HUES48 (cell line): ENCODE measurements at regions not wholly inside any gene's neighbourhood (a gene's known extent, or its start where the extent isn't known, plus 50 kb on each side); places are given as distances from the start of the nearest gene placed in this dataset.
A peak's percentile ranks its signal among the peaks of the same experiment; 100 is the strongest.
"Not testable (repeated sequence)": the region's sequence is repeated elsewhere in the genome, so short reads cannot be mapped to it uniquely, and the experiment has no call there.

Source experiments
- H3K27ac ChIP-seq: one replicate; pipeline ENCODE4 v1.7.0; 2013; ENCODE audit warnings: low read depth, low read length, inconsistent platforms
- H3K27me3 ChIP-seq: 2 replicates; pipeline ENCODE4 v1.6.1; 2013; ENCODE audit warnings: mild to moderate bottlenecking, low read length; ENCODE audit not compliant: control insufficient read depth, insufficient read depth
- H3K36me3 ChIP-seq: 2 replicates; pipeline ENCODE4 v1.6.1; 2013; ENCODE audit warnings: low read length; ENCODE audit not compliant: control insufficient read depth, insufficient read depth
- H3K4me1 ChIP-seq: 2 replicates; pipeline ENCODE4 v1.6.1; 2013; ENCODE audit warnings: mild to moderate bottlenecking, low read length; ENCODE audit not compliant: control insufficient read depth, insufficient read depth
- H3K4me3 ChIP-seq: 2 replicates; pipeline ENCODE4 v1.5.1; 2013; ENCODE audit warnings: mild to moderate bottlenecking, low read depth, low read length
- H3K9ac ChIP-seq: 2 replicates; pipeline ENCODE4 v1.6.1; 2013; ENCODE audit warnings: mild to moderate bottlenecking, low read depth, low read length, moderate library complexity
- H3K9me3 ChIP-seq: 2 replicates; pipeline ENCODE4 v1.6.1; 2013; ENCODE audit warnings: low read length; ENCODE audit not compliant: control insufficient read depth, insufficient read depth

- Histone ChIP-seq H3K27me3 (peaks cover 4% of the 10 kb centered on the region; the same call in 1 of the 2 replicates), H3K9ac (peak overlapping the region; percentile 50), H3K4me1 (peaks cover 36% of the 10 kb centered on the region), H3K4me3 (peak overlapping the region; percentile 16; the same call in 1 of the 2 replicates), H3K9me3 (0 out of 2 replicates have a peak, but pooled peaks cover 3% of the 10 kb centered on the region), H3K36me3 (no peaks in the 10 kb centered on the region), H3K27ac (peak overlapping the region; percentile 94)
These were observed 64.0 kb upstream of the XIST start for GRCh38 chrX:73916489-73916888.

DNA sequence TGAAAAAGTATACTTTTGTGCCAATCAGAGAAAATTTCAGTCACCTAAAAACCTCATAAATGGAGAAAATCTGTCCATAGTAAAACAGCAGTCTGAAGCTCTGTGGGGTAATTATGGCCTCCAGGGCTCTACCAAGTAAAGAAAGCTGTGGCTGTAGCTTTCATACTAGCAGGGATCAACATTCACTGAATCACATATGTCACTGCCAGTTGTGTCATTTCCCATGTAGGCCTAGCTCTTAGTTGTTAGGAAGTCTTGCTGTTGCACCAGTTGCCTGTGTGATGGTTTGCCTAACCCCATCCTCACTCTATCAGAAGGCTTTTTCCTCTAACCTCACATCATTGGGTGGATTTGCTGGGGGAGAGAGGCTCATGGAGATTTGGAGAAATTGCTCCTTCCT, 62.3 kb upstream of the XIST start:
- H3K36me3 ChIP-seq, H3K9me3 ChIP-seq, H3K9ac ChIP-seq, H3K4me3 ChIP-seq, H3K27me3 ChIP-seq, H3K27ac ChIP-seq: not testable (repeated sequence)
- H3K4me1 ChIP-seq: peaks cover 36% of the 10 kb centered on the region

DNA sequence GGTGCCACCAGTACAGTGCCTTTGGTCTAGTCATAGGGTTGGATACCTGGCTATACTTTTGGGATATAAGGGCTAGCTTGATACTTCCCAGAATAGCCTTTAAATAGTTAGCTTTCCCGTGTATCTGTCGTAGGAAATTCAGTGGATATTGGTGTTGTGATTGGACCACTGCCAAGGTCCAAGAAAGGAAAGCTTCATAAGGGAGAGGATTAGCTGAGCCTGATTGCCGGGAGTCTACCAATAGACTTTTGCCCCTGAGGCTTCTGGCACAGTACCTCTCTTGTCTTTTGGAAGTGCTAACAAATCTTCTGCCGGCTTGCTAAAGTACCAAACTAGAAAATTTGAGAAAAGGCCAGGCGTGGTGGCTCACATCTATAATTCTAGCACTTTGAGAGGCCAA, 61.1 kb upstream of the XIST start:
- Histone ChIP-seq H3K4me3 (no peak overlapping the region), H3K27me3 (peaks cover 4% of the 10 kb centered on the region; the same call in 1 of the 2 replicates), H3K36me3 (no peaks in the 10 kb centered on the region), H3K9ac (no peak overlapping the region), H3K4me1 (peaks cover 27% of the 10 kb centered on the region), H3K27ac (no peak overlapping the region), H3K9me3 (no peaks in the 10 kb centered on the region)

DNA sequence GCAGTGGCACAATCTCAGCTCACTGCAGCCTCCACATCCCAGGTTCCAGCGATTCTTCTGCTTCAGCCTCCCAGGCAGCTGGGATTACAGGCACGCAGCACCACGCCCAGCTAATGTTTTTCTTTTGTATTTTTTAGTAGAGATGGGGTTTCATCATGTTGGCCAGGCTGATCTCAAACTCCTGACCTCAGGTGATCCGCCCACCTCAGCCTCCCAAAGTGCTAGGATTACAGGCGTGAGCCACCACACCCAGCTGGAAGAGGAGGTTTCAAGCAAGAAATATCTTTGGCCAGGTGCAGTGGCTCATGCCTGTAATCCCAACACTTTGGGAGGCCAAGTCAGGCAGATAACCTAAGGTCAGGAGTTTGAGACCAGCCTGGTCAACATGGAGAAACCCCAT, 59.4 kb upstream of the XIST start:
- H3K27me3 ChIP-seq, H3K9ac ChIP-seq: not testable (repeated sequence)

DNA sequence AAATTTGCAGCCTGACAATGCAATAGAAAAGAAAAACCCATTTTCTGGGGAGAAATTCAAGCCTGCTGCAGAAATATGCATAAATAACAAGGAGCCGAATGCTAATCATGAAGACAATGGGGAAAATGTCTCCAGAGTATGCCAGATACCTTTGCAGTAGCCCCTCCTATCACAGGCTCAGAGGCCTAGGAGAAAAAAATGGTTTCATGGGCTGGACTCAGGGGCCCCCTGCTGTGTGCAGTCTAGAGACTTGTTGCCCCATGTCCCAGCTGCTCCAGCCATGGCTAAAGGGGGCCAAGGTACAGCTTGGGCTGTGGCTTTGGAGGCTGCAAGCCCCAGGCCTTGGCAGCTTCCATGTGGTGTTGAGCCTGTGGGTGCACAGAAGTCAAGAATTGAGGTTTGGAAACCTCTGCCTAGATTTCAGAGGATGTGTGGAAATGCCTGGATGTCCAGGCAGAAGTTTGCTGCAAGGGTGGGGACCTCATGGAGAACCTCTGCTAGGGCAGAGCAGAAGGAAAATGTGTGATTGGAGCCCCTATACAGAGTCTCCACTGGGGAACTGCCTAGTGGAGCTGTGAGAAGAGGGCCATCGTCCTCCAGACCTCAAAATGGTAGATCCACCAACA, 53.3 kb upstream of the XIST start:
- H3K4me1 ChIP-seq, H3K27me3 ChIP-seq, H3K9ac ChIP-seq, H3K36me3 ChIP-seq, H3K4me3 ChIP-seq, H3K27ac ChIP-seq: not testable (repeated sequence)
- peaks cover 33% of the 10 kb centered on the region for H3K9me3 ChIP-seq

More for the DNA sequence above, 59.4 kb upstream of the XIST start:
- not testable (repeated sequence) for H3K4me3 ChIP-seq, H3K9me3 ChIP-seq, H3K36me3 ChIP-seq, H3K27ac ChIP-seq
- peaks cover 15% of the 10 kb centered on the region for H3K4me1 ChIP-seq

DNA sequence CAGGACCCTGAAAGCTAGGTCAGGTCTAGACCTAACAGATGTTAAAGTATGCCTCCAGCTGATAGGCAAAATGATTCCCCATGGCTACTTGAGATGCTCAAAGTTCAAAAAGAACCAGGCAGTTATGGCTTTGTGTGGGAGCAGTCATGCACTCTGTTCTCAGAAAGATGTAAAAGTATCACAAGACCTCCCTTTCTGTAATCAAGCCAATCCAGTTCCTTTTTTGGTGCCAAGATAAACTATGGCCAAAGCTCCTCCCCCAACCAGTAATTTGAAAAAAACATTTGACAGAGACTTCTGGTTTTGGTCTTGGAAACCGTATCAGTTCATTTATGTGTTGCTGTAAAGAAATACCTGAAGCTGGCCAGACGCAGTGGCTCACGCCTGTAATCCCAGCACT, 51.4 kb upstream of the XIST start:
- H3K27me3 ChIP-seq: no peaks in the 10 kb centered on the region
- H3K9me3 ChIP-seq: peaks cover 33% of the 10 kb centered on the region
- no peak overlapping the region for H3K9ac ChIP-seq
- no peaks in the 10 kb centered on the region for H3K4me1 ChIP-seq
- H3K4me3 ChIP-seq: no peak overlapping the region
- no peak overlapping the region for H3K27ac ChIP-seq
- H3K36me3 ChIP-seq: no peaks in the 10 kb centered on the region
